Activated CD8-positive, alpha-beta T cell treated with anti-CD3 and anti-CD28 coated beads, Interleukin-2, amount 10 ng/mL, durations not matched to agents 7 days and 5 days (primary cell): ENCODE measurements at regions not wholly inside any gene's neighbourhood (a gene's known extent, or its start where the extent isn't known, plus 50 kb on each side); places are given as distances from the start of the nearest gene placed in this dataset.

Source experiments
- ATAC-seq: fragments of 150-1000 bp; cut with Tn5 transposase; one replicate; pipeline ENCODE4 v1.10.0; 2021; ENCODE audit warnings: moderate library complexity
- CTCF ChIA-PET: fragments of 350-600 bp; sonication (Branson Sonifier 250); formaldehyde crosslinking; loops from one replicate; lab custom pipeline; 2021; ENCODE audit warnings: antibody characterized with exemption; lab: Charles Lee
- POLR2A ChIA-PET: fragments of 350-600 bp; sonication (Branson Sonifier 250); formaldehyde crosslinking; loops from one replicate; lab custom pipeline; 2021; ENCODE audit warnings: antibody characterized with exemption; lab: Charles Lee
- DNase-seq: peaks from one replicate; pipeline ENCODE4 v3.0.0-alpha.2; 2020
- H3K27ac Mint-ChIP-seq: one replicate; pipeline ENCODE4 v1.8.0; 2021; ENCODE audit warnings: mild to moderate bottlenecking, mixed read lengths
- H3K27me3 Mint-ChIP-seq: one replicate; pipeline ENCODE4 v1.8.0; 2021; ENCODE audit warnings: low read depth, mixed read lengths
- H3K36me3 Mint-ChIP-seq: one replicate; pipeline ENCODE4 v1.8.0; 2021; ENCODE audit warnings: low read depth, mixed read lengths
- H3K4me1 Mint-ChIP-seq: one replicate; pipeline ENCODE4 v1.8.0; 2021; ENCODE audit warnings: low read depth, mixed read lengths
- H3K4me3 Mint-ChIP-seq: one replicate; pipeline ENCODE4 v1.8.0; 2021; ENCODE audit warnings: mild to moderate bottlenecking, mixed read lengths
- H3K9me3 Mint-ChIP-seq: one replicate; pipeline ENCODE4 v1.8.0; 2022; ENCODE audit warnings: mixed read lengths; ENCODE audit not compliant: insufficient read depth

DNA sequence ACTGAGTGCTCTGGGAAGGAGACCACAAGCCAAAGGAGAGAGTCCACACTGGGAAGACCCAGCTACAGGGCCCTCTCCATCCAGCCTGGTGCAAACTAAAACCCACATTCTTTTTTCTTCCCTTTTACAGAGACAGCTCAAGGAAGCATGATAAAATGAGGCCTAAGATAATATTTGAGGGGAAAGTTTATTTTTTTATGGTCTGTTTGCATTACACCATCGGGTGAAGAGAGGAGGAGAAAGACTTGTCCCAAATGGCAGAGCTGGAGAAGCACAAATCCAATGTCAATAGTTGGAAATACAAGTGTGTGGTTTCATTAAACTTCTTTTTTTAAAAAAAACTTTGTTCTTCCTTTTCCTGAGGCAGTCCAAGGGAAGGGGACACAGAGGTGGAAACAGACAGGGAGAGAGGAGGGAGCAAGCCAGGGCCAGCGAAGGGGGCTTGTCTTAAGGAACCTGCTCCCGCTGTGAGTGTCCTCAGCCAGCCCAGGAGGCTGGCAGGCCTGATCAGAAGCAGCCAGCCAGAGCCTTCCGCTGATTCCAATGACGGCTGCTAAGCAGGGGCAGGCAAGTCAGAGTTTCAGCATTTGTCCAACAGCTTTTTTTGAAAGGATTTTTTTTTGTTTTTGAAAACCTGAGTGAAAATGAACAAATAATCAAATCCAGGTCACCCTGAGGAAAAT lies 203.8 kb upstream of the SIX2 start:
- H3K4me3 Mint-ChIP-seq = no peak overlapping the region
- no peaks in the 10 kb centered on the region for H3K9me3 Mint-ChIP-seq
- peaks cover 21% of the 10 kb centered on the region for H3K27me3 Mint-ChIP-seq
- POLR2A ChIA-PET = no interaction called here
- ATAC-seq (no peak), DNase-seq (no peak)
- no peaks in the 10 kb centered on the region for H3K4me1 Mint-ChIP-seq
- no peak overlapping the region for H3K27ac Mint-ChIP-seq
- no peaks in the 10 kb centered on the region for H3K36me3 Mint-ChIP-seq
- CTCF ChIA-PET = no interaction called here

DNA sequence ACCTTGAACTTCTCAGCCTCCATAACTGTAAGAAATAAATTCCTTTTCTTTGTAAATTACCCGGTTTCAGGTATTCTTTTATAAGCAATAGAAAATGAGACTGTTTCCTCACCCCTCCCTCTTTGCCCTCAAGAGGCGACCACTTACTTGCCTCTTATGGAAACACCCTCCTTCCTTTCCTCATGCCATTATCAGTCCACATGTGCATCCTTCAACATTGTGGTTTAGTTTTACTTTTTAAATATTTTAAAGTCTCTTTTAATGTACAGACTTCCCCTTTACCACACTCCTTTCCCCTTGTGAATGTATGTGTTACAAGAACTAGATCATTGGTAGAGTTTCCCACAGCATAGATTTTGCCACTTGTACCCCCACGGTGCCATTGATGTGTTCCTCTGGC lies 202.4 kb upstream of the SIX2 start:
- DNase-seq (no peak), ATAC-seq (no peak)
- H3K27ac Mint-ChIP-seq = no peak overlapping the region
- ChIA-PET CTCF (no interaction called here), POLR2A (no interaction called here)
- no peaks in the 10 kb centered on the region for H3K4me1 Mint-ChIP-seq
- no peak overlapping the region for H3K4me3 Mint-ChIP-seq
- peaks cover 16% of the 10 kb centered on the region for H3K27me3 Mint-ChIP-seq
- no peaks in the 10 kb centered on the region for H3K9me3 Mint-ChIP-seq
- H3K36me3 Mint-ChIP-seq = no peaks in the 10 kb centered on the region

DNA sequence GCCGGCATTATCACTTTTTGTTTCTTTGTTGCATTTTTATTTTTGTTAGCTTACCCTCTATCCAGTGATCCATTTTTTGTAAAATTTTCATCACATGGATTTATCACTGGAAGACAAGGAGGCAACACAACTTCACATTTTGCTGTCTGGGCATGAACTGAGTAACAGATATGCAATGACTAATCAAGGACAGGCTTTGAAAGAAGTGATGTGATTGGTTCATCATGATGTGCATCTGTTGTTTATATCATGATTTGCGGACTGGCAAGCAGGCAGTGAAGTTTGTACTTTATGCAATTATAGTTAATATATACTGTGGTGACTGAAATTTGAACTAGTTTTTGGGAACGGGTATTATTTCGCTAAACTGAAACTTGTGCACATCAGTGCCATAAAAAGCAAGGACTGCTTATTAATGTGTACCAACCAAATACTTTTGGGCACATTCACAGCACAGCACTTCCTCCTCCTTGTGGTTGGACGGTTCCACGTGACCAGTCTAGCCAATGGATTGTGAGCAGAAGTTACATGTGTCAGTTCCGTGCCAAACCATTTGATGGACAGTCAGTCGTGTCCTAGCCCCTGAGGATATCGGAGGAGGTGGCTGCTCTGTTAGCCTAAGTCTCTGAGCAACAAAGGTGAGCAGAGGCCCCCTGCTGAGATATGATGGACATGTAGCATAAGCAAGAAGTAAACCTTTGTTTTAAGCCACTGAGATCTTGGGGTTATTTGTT lies 201.4 kb upstream of the SIX2 start:
- Mint-ChIP-seq H3K4me1 (no peaks in the 10 kb centered on the region), H3K4me3 (no peak overlapping the region), H3K27ac (no peak overlapping the region), H3K9me3 (no peaks in the 10 kb centered on the region), H3K27me3 (peaks cover 12% of the 10 kb centered on the region), H3K36me3 (no peaks in the 10 kb centered on the region)
- ChIA-PET POLR2A (no interaction called here), CTCF (no interaction called here)
- no peak for DNase-seq
- ATAC-seq = no peak

DNA sequence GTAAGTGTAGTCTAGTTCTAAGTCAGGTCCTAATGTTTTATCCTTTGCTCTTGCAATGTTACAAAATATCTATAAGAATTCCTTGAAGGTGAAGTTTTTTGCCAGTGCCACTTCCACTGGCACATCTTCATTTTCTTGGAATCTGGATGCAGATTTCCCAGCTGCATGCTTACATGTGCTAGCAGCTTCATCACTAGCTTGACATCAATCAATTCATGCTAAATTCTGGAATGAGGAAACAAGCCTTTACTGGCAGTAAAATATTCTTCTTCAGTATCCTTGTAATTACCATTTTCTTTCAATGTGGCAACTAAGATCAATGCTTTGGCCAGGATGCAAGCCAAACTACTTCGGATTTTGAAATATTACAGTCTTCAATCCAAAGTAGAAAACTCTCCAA lies 200.6 kb upstream of the SIX2 start:
- no peaks in the 10 kb centered on the region for H3K9me3 Mint-ChIP-seq
- no peaks in the 10 kb centered on the region for H3K4me1 Mint-ChIP-seq

DNA sequence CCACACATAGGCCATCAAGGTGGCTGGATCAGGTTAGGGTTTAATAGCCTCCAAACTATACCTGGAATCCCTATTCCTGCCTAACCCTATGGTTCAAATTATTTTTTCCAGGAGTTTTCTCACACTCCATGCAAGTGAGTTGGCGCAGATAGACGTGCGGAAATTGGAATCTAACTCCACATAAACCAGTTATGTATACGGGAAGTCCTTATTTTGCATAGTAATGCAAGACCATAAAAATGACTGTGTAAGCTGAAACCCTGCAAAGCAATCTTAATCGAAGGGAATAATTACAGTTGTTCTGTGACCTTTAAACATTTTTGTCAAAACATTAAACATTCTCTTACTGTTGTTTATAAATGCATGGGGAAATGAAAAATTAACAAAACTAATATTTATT lies 200.1 kb upstream of the SIX2 start:
- no peaks in the 10 kb centered on the region for H3K9me3 Mint-ChIP-seq
- H3K4me3 Mint-ChIP-seq = no peak overlapping the region
- DNase-seq (no peak), ATAC-seq (no peak)
- peaks cover 17% of the 10 kb centered on the region for H3K27me3 Mint-ChIP-seq
- ChIA-PET POLR2A (no interaction called here), CTCF (no interaction called here)
- H3K27ac Mint-ChIP-seq = no peak overlapping the region
- H3K36me3 Mint-ChIP-seq = no peaks in the 10 kb centered on the region
- no peaks in the 10 kb centered on the region for H3K4me1 Mint-ChIP-seq

More for the DNA sequence above, 200.6 kb upstream of the SIX2 start:
- ChIA-PET POLR2A (no interaction called here), CTCF (no interaction called here)
- peaks cover 13% of the 10 kb centered on the region for H3K27me3 Mint-ChIP-seq
- no peak overlapping the region for H3K27ac Mint-ChIP-seq
- no peak for ATAC-seq
- DNase-seq = no peak
- no peak overlapping the region for H3K4me3 Mint-ChIP-seq
- H3K36me3 Mint-ChIP-seq = no peaks in the 10 kb centered on the region

DNA sequence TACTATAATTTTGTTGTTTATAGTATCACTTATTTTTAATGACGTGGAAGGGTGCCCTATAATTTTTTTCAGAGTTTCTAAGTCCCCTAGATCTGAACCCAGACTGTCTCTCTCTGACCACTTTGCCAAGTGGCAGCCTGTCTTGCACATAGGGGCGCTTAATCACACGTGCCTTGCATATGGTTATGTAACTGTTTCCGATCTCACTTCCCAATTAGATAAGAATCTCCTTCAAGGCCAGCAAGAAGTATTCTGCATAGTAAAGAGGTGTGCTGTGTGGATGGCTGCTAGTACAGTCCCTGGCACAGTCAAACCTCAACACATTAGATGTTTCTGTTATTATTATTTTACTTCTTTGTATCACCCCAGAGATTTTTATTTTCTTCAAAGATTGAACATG lies 197.8 kb upstream of the SIX2 start:
- Mint-ChIP-seq H3K27ac (no peak overlapping the region), H3K4me3 (no peak overlapping the region), H3K27me3 (peaks cover 27% of the 10 kb centered on the region), H3K4me1 (no peaks in the 10 kb centered on the region), H3K9me3 (no peaks in the 10 kb centered on the region), H3K36me3 (no peaks in the 10 kb centered on the region)
- ATAC-seq (no peak), DNase-seq (no peak)
- ChIA-PET POLR2A (no interaction called here), CTCF (no interaction called here)

DNA sequence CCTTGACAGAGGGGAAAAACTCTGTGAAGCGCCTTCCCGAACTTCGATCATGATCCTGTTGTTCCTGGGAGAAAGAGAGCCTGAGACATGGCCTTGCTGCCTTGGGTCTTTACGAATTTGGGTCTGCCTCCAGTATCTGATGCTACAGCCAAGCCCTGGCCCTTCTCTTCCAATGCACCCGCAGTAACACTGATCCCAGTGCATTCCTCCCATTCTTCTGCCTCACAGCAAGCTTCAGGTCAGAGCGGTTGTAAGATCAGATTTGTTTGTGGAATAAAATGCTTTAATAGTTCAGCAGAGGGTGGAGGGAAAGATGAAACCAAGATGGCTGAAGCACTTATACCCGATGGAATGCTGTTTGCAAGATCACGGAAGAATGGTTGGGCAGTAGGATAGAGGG lies 196.7 kb upstream of the SIX2 start:
- H3K36me3 Mint-ChIP-seq = no peaks in the 10 kb centered on the region
- H3K27me3 Mint-ChIP-seq = peaks cover 30% of the 10 kb centered on the region
- ChIA-PET POLR2A (no interaction called here), CTCF (no interaction called here)
- no peaks in the 10 kb centered on the region for H3K9me3 Mint-ChIP-seq
- ATAC-seq (no peak), DNase-seq (no peak)
- H3K27ac Mint-ChIP-seq = no peak overlapping the region
- H3K4me1 Mint-ChIP-seq = no peaks in the 10 kb centered on the region
- no peak overlapping the region for H3K4me3 Mint-ChIP-seq

DNA sequence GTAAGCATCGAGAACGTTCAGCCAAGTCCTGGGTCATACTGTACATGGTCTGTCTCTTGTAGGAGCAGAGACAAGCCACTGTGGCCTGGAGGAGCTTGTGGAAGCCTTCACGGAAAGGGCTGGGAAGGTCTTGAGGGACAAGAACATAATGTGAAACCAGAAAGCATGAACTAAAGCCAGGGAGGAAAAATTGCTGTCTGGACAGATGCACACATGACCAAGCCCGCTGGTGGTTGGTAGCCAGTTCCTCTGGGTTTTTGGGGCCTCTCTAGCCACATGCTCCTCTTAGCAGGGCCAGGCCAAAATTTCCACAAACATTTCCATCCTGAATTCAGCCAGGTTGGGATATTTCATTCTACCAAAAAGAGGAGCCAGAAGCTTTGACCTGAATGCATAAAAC lies 196.2 kb upstream of the SIX2 start:
- H3K9me3 Mint-ChIP-seq = no peaks in the 10 kb centered on the region
- ChIA-PET CTCF (no interaction called here), POLR2A (no interaction called here)
- no peaks in the 10 kb centered on the region for H3K36me3 Mint-ChIP-seq
- no peak for ATAC-seq
- peaks cover 28% of the 10 kb centered on the region for H3K27me3 Mint-ChIP-seq
- no peaks in the 10 kb centered on the region for H3K4me1 Mint-ChIP-seq
- DNase-seq = no peak
- H3K4me3 Mint-ChIP-seq = no peak overlapping the region
- no peak overlapping the region for H3K27ac Mint-ChIP-seq

DNA sequence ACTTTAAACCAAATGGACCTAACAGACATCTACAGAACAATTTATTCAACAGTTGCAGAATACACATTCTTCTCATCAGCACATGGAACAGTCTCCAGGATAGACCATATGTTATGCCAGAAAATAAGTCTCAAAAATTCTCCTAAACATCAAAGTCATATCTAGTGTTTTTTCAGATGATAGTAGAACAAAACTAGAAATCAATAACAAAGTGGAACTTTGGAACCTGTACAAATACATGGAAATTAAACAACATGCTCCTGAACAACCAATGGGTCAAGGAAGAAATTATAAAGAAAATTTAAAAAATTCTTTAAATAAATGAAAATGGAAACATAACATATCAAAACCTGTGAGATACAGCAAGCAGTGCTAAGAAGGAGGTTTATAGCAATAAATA lies 194.1 kb upstream of the SIX2 start:
- Mint-ChIP-seq H3K27me3 (peaks cover 28% of the 10 kb centered on the region), H3K9me3 (no peaks in the 10 kb centered on the region), H3K4me3 (no peak overlapping the region), H3K4me1 (no peaks in the 10 kb centered on the region), H3K36me3 (no peaks in the 10 kb centered on the region), H3K27ac (no peak overlapping the region)
- DNase-seq = no peak
- ATAC-seq = no peak
- POLR2A ChIA-PET = no interaction called here
- CTCF ChIA-PET = no interaction called here

DNA sequence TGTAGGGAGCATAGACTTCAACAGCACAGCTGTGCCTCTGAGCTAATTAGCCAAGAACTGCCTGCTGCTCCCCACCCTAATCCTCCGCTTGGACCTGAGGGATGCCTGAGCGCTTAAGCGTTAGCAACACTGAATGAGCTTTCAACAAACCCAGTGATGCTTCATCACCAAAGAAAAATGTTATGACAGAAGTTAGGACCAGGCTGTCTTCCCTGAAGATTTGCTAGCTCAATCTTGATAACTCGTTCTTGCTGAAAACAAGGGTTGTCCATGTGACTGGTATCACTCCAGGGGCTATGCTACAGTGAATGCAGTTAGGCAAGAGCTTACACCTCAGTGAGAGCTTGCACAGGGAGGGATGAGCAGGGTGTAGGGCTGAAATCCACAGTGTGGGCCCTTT lies 190.7 kb upstream of the SIX2 start:
- Mint-ChIP-seq H3K27me3 (peaks cover 34% of the 10 kb centered on the region), H3K4me1 (no peaks in the 10 kb centered on the region), H3K9me3 (no peaks in the 10 kb centered on the region), H3K27ac (no peak overlapping the region), H3K4me3 (no peak overlapping the region), H3K36me3 (no peaks in the 10 kb centered on the region)
- CTCF ChIA-PET = no interaction called here
- no peak for ATAC-seq
- POLR2A ChIA-PET = no interaction called here
- DNase-seq = no peak

DNA sequence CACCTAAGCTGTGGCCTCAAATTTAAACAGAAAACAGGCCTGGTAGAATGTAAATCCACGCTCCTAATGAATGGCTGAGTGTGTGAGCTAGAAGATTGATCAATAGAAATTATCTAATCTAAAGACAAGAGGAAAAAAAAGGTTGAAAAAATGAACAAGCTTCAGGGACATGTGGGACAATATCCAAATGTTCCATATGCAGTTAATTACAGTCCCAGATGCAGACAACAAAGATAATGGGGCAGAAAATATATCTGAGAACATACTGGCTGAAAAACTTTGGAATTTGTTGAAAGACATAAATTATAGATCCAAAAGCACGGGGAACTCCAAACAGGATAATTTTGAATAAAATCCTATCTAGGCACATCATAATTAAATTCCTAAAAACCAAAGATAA lies 186.7 kb upstream of the SIX2 start:
- H3K4me3 Mint-ChIP-seq = no peak overlapping the region
- H3K36me3 Mint-ChIP-seq = no peaks in the 10 kb centered on the region
- DNase-seq (no peak), ATAC-seq (no peak)
- POLR2A ChIA-PET = no interaction called here
- H3K27me3 Mint-ChIP-seq = peaks cover 16% of the 10 kb centered on the region
- H3K4me1 Mint-ChIP-seq = no peaks in the 10 kb centered on the region
- CTCF ChIA-PET = no interaction called here
- H3K27ac Mint-ChIP-seq = no peak overlapping the region
- no peaks in the 10 kb centered on the region for H3K9me3 Mint-ChIP-seq

DNA sequence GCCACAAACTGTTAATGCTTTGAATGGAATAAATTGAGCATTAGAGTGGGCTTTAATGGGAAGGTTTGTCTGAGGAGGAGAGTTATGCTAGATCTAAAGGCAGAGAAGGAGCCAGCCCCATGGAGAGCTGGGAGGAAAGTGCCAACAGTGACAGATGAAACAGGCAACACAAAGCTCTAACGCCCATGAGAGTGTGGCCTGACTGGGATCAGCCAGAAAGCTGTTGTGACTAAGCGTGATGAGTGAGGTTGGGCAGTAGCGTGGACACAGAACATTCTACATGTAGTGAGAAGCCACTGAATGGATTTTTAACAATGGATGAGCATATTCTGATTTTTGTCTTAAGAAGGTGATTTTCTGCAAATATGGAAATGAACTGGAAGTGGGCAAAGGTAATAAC lies 185.3 kb upstream of the SIX2 start:
- ChIA-PET POLR2A (no interaction called here), CTCF (no interaction called here)
- Mint-ChIP-seq H3K27me3 (peaks cover 18% of the 10 kb centered on the region), H3K4me1 (no peaks in the 10 kb centered on the region), H3K4me3 (no peak overlapping the region), H3K27ac (no peak overlapping the region), H3K36me3 (no peaks in the 10 kb centered on the region), H3K9me3 (no peaks in the 10 kb centered on the region)
- DNase-seq (no peak), ATAC-seq (no peak)

DNA sequence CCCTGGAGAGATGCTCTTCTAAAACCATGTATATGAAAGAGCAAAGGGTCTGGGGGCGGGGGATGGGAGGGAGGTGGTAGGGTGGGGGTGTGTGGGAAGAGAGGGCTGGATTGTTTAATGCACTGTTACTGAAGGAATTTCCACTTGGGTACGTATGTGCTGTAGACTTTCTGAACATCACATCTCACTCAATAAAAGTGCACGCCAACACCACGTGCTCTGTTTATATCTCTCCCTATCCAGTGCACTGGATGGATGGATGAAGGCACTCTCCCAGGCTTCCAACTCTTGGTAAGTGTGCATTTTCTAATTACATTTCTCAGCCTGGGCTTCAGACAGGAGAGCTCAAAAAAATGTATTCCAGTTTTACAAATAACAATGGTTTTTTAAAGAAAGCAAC lies 184.3 kb upstream of the SIX2 start:
- no peak for DNase-seq
- H3K27ac Mint-ChIP-seq = no peak overlapping the region
- CTCF ChIA-PET = no interaction called here
- POLR2A ChIA-PET = no interaction called here
- H3K4me1 Mint-ChIP-seq = no peaks in the 10 kb centered on the region
- no peak for ATAC-seq
- no peaks in the 10 kb centered on the region for H3K36me3 Mint-ChIP-seq
- H3K4me3 Mint-ChIP-seq = no peak overlapping the region
- H3K9me3 Mint-ChIP-seq = no peaks in the 10 kb centered on the region
- peaks cover 20% of the 10 kb centered on the region for H3K27me3 Mint-ChIP-seq
